ENCODE measurements at regions not wholly inside any gene's neighbourhood (a gene's known extent, or its start where the extent isn't known, plus 50 kb on each side); places are given as distances from the start of the nearest gene placed in this dataset.

- TF ChIP-seq GABPA (IDR thresholded peaks at IDR 0.05; ENCODE audit: borderline replicate concordance, insufficient read depth, low read length): no peak
- no peak for TF ChIP-seq SAP30 (IDR thresholded peaks at IDR 0.05; ENCODE audit: insufficient read depth, insufficient replicate concordance, low read length)
Observed at GRCh38 chr3:76267851-76268380, 482.6 kb upstream of the ZNF717 start (continued).

Measured in H1 (cell line).